BJ (cell line): ENCODE measurements at regions not wholly inside any gene's neighbourhood (a gene's known extent, or its start where the extent isn't known, plus 50 kb on each side); places are given as distances from the start of the nearest gene placed in this dataset.

Source experiments
- CTCF ChIA-PET: fragments of 350-600 bp; formaldehyde crosslinking; extraction: SDS; loops from one replicate; lab custom pipeline; 2021; ENCODE audit warnings: antibody characterized with exemption, inconsistent platforms; lab: Yijun Ruan, JAX
- POLR2A ChIA-PET: fragments of 300-600 bp; sonication (Branson Sonifier 250); formaldehyde crosslinking; extraction: SDS; loops from one replicate; lab custom pipeline; 2021; ENCODE audit warnings: antibody characterized with exemption; lab: Charles Lee
- DNase-seq: peaks from one replicate; pipeline ENCODE4 v3.0.0-alpha.2; 2011; ENCODE audit warnings: low read depth
- H3K27me3 ChIP-seq: 2 replicates; pipeline ENCODE4 v1.6.0; 2011; ENCODE audit warnings: low read length; ENCODE audit not compliant: control insufficient read depth, insufficient read depth
- H3K36me3 ChIP-seq: 2 replicates; pipeline ENCODE4 v1.5.1; 2011; ENCODE audit warnings: low read length; ENCODE audit not compliant: control insufficient read depth, insufficient read depth
- H3K4me3 ChIP-seq: 2 replicates; pipeline ENCODE4 v1.5.1; 2011; ENCODE audit warnings: low read depth, mild to moderate bottlenecking, control low read depth, low read length
- CTCF ChIP-seq: IDR thresholded peaks from 2 replicates; pipeline ENCODE4 v1.5.1; 2011; ENCODE audit warnings: low read depth, mild to moderate bottlenecking, control low read depth, inconsistent platforms, low read length, moderate library complexity; ENCODE audit not compliant: insufficient read depth

GRCh38 chr16:86679490-86679889, 101.1 kb downstream of the FOXL1 start:
- no peaks in the 10 kb centered on the region for H3K36me3 ChIP-seq
- H3K4me3 ChIP-seq: no peak overlapping the region
- ChIA-PET CTCF (interaction anchor here (0.9 to 1.2 kb wide), 3 partner anchors 12 to 115 kb away, joined by 3 to 5 read pairs (median 4); no protein-coding TSS in a partner anchor), POLR2A (no interaction called here)
- no peaks in the 10 kb centered on the region for H3K27me3 ChIP-seq
- TF ChIP-seq CTCF: no peak
- no peak for DNase-seq

- no peak overlapping the region for H3K4me3 ChIP-seq
- peak; percentile 87 for DNase-seq
- ChIA-PET POLR2A (interaction anchor here (0.6 to 0.9 kb wide), 2 partner anchors 16 to 608 kb away, joined by 3 to 4 read pairs; no protein-coding TSS in a partner anchor), CTCF (interaction anchor here (0.7 to 1.2 kb wide), 6 partner anchors 11 to 397 kb away, joined by 3 to 5 read pairs (median 3); no protein-coding TSS in a partner anchor)
- H3K27me3 ChIP-seq: no peaks in the 10 kb centered on the region
- TF ChIP-seq CTCF: no peak
- H3K36me3 ChIP-seq: no peaks in the 10 kb centered on the region
Observed at GRCh38 chr16:86680162-86680561, 101.8 kb downstream of the FOXL1 start.

DNA sequence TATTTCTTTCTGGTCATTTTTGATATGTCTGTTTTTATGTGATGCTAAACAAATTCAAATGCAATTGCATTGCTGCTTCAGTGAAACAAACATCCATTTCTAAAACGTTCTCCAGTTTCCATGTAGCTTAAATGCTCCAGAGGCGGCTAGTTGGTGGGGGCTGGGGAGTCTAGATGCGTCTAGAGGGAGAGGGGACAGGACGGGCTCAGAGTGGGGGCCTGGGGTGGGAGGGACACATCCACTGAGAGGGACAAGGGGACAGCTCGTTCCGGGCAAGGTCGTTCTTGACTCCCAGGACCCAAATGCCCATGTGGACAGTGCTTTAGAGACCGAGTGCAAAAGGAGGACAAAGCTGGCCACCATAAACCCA, 102.3 kb downstream of the FOXL1 start:
- no peak for DNase-seq
- H3K4me3 ChIP-seq: no peak overlapping the region
- POLR2A ChIA-PET: interaction anchor here (0.9 kb wide), 1 partner anchor 16 kb away, joined by 3 read pairs; no protein-coding TSS in a partner anchor
- H3K36me3 ChIP-seq: no peaks in the 10 kb centered on the region
- CTCF ChIA-PET: interaction anchor here (0.7 to 1.1 kb wide), 5 partner anchors 11 to 397 kb away, joined by 3 to 5 read pairs (median 3); no protein-coding TSS in a partner anchor
- H3K27me3 ChIP-seq: no peaks in the 10 kb centered on the region
- no peak for TF ChIP-seq CTCF

DNA sequence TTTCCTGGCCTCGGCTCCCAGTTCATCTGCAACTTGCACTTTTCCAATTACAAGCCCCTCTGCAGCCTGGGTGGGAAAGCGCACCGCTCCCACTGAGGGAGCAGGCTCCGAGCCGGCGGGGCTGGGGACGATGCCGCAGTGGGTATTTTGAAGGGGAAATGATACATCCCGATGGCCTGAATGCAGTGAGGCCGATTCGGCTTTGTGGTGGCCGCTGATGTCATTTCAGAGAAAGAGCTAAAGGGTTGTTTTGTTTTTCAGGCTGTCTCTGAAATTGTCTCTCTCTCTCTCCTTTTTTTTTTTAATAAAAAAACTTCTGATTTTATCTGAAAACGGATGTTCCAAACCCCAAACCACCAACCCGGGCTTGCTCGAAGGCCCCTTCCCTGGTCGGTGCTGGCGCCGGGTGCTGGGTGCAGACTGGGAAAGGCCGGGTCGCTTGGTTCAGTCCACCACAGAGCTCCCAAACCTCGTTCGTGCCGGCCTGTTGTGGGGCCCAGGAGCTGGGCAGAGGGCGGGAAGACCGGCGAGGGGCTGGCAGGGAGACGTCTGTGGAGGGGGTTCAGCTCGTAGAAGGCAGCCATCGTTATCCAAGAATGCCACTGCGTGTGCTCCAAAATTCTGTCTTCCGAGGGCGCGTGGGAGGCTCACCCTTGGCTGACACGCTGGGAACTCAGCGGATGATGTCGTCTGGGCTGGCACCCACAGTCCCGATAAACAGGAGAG, 102.8 kb downstream of the FOXL1 start:
- ChIA-PET CTCF (interaction anchor here (1.0 to 1.1 kb wide), 3 partner anchors 119 to 396 kb away, joined by 3 read pairs; no protein-coding TSS in a partner anchor), POLR2A (no interaction called here)

More for the DNA sequence above, 102.8 kb downstream of the FOXL1 start:
- Histone ChIP-seq H3K36me3 (no peaks in the 10 kb centered on the region), H3K4me3 (no peak overlapping the region), H3K27me3 (no peaks in the 10 kb centered on the region)
- DNase-seq: no peak
- TF ChIP-seq CTCF: no peak
